ENCODE measurements at regions not wholly inside any gene's neighbourhood (a gene's known extent, or its start where the extent isn't known, plus 50 kb on each side); places are given as distances from the start of the nearest gene placed in this dataset.

GRCh38 chr7:16210171-16210570, 211.2 kb downstream of the CRPPA start:
- TF ChIP-seq EZH2 (IDR thresholded peaks at IDR 0.05; ENCODE audit: low read depth, unreplicated experiment), result no peak
- no peak for TF ChIP-seq CTCF (conservative IDR thresholded peaks at IDR 0.05; ENCODE audit: low read depth in 2 of 2)
- no peak for TF ChIP-seq EZH2phosphoT487 (IDR thresholded peaks at IDR 0.05; ENCODE audit: unreplicated experiment)

Data from GM23338 (cell line).